ENCODE measurements at regions not wholly inside any gene's neighbourhood (a gene's known extent, or its start where the extent isn't known, plus 50 kb on each side); places are given as distances from the start of the nearest gene placed in this dataset.

- TF ChIP-seq CTCF (IDR thresholded peaks at IDR 0.05), result no peak
- no peak for TF ChIP-seq POLR2A (IDR thresholded peaks at IDR 0.05)
Observed at GRCh38 chr10:8766899-8767298, 712.4 kb downstream of the GATA3 start.

All from esophagus squamous epithelium (tissue), 4 donors.